ENCODE measurements at regions not wholly inside any gene's neighbourhood (a gene's known extent, or its start where the extent isn't known, plus 50 kb on each side); places are given as distances from the start of the nearest gene placed in this dataset.

DNA sequence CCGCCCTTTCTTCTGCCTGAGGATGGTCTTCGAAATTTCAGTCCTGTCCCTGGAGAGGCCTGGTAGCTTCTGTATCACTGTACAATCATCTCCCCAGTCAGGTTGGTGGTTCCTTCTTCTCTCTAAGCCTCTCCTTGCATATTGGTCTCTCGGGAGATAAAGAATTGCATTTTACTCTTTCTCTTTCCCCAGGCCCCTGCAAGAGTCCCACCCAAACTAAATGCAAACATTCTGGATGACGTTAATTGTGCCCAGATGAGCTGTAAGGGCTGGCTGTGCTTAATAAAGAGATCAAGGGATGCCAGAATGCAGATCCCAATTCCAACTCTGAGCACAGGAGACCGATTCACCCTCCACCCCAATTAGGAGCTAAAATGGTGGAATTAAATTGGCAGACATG lies 835.4 kb upstream of the TMEM132C start:
- TF ChIP-seq CTCF (IDR thresholded peaks at IDR 0.05; ENCODE audit: poor library complexity, severe bottlenecking) (no peak), RAD21 (conservative IDR thresholded peaks at IDR 0.05) (no peak), EP300 (conservative IDR thresholded peaks at IDR 0.05; ENCODE audit: poor library complexity, severe bottlenecking) (no peak)
